HUDEP-2 (cell line): ENCODE measurements at regions not wholly inside any gene's neighbourhood (a gene's known extent, or its start where the extent isn't known, plus 50 kb on each side); places are given as distances from the start of the nearest gene placed in this dataset.
"Not testable (repeated sequence)": the region's sequence is repeated elsewhere in the genome, so short reads cannot be mapped to it uniquely, and the experiment has no call there.

ENCODE experiments used
- DNase-seq, 76 experiments: peaks; one replicate each; lab custom pipeline; 2025; ENCODE audit not compliant: unreplicated experiment in 76 of 76; lab: John Stamatoyannopoulos, UW

DNA sequence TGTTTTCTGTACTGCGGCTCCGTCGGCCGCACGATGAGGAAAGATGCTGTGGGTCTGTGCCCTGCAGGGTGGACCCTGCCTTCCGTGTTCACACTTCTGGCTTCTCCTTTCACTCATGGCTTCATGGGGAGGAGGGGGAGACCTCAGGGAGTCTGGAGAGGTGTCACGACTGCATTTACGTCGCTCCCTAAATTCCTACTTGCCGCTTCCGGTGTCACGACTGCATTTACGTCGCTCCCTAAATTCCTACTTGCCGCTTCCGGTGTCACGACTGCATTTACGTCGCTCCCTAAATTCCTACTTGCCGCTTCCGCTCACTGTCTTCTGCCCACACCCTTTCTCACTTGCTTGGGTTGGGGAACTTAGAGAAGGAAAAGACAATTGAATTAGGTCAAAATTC, 68.4 kb upstream of the ALKAL2 start:
- not testable (repeated sequence) for DNase-seq

- no peak for DNase-seq
Observed at GRCh38 chr2:355773-356172, 67.9 kb upstream of the ALKAL2 start.

DNA sequence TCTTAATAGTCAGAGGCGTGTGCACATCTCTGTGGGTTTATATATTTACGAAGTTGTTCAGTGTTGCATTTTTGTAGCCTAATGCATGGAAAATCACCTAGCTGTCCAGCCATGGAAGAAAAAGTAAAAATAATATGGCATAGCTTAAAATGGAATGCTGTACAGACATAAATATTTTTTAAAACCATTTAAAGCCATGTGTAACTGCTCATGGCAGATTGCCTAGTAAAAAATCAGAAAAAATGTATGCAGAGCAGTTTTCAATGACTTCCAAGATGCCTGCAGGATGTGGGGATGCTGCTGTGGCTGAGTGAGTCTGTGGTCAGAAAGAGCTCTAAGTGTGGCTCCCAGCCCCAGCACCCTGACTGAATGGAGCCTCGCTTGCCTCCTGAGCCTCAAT, 64.8 kb upstream of the ALKAL2 start:
- DNase-seq = no peak

DNA sequence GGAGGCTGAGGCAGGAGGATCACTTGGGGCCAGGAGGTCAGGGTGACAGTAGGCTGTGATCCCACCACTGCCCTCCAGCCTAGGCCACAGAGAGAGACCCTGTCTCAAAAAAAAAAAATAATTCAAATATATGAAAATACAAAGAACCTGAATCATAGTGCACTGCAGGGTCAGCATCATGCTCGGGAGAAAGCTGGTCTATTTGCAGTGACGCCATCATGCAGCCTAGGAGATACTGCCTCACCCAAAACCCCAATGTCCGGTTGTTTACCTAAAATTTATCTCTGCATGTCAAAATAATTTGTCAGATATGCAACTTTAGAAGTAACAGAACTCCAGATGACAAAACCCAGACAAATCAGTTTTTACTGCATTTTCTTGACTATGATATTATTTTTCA, 61.5 kb upstream of the ALKAL2 start:
- no peak for DNase-seq

GRCh38 chr2:348361-348916, 60.5 kb upstream of the ALKAL2 start:
- no peak for DNase-seq

DNA sequence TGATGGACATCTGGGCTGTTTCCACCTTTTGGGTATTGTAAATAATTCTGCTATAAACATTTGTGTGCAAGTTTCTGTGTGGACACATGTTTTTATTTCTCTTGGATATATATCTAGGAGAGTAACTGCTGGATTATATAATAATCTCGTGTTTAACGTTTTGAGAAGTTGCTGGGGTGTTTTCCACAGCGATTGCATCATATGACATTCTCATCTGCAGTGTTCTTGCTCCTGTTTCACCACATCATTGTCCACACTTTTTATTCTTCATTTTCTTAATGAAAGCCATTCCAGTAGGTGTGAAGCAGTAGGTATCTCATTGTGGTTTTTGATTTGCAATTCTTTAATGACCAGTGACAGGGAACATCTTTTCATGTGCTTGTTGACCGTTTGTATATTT, 56.9 kb upstream of the ALKAL2 start:
- DNase-seq = no peak

- DNase-seq = no peak
Observed at GRCh38 chr2:343355-343754, 55.5 kb upstream of the ALKAL2 start.

- DNase-seq = no peak
Observed at GRCh38 chr2:341912-342311, 54.0 kb upstream of the ALKAL2 start.

DNA sequence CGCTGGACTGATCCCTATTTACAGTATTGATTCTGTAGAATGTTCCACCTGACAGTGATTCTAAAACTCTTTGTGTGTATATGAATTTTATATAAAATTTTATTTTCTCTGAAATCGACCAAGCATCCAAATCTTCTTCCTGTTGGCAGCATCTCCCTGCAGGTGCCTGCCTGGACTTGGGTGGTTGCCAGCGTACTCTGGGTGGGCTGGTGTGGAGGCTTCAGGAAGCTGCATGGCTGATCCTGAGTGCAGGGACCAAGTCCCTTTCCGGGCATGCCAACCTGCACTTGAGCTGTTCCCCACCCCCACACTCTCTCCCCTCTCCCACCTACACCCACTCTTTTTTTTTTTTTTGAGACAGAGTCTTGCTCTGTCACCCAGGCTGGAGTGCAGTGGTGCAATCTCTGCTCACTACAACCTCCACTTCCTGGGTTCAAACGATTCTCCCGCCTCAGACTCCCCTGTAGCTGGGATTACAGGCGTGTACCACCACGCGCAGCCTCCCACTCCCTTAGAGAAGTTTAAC, 53.2 kb upstream of the ALKAL2 start:
- DNase-seq = no peak
